GM23338 (cell line): ENCODE measurements at regions not wholly inside any gene's neighbourhood (a gene's known extent, or its start where the extent isn't known, plus 50 kb on each side); places are given as distances from the start of the nearest gene placed in this dataset.

Experiments
- ATAC-seq: fragments of 200-7000 bp; cut with Tn5 transposase; 3 replicates; pipeline ENCODE4 v1.9.1; 2020
- DNase-seq: peaks from one replicate; pipeline ENCODE4 v3.0.0-alpha.2; 2015; ENCODE audit warnings: low spot score
- H2AFZ ChIP-seq: fragments of 200-600 bp; sonication (generic); 2 replicates; pipeline ENCODE4 v1.8.0; 2016; ENCODE audit warnings: antibody characterized with exemption, mild to moderate bottlenecking, moderate library complexity
- H3F3A ChIP-seq: fragments of 200-600 bp; sonication (generic); replicated peaks from 2 replicates; pipeline ENCODE4 v1.8.0; 2017; ENCODE audit warnings: antibody characterized with exemption, mixed run types, low read depth
- H3K27ac ChIP-seq: fragments of 200-600 bp; sonication (generic); 2 replicates; pipeline ENCODE4 v1.6.1; 2016; ENCODE audit warnings: low read depth
- H3K27me3 ChIP-seq: fragments of 200-600 bp; sonication (generic); 2 replicates; pipeline ENCODE4 v1.8.0; 2016; ENCODE audit warnings: mild to moderate bottlenecking, mixed run types, moderate library complexity; ENCODE audit not compliant: insufficient read depth
- H3K36me3 ChIP-seq: fragments of 200-600 bp; sonication (generic); 2 replicates; pipeline ENCODE4 v1.8.0; 2016; ENCODE audit warnings: mild to moderate bottlenecking; ENCODE audit not compliant: insufficient read depth
- H3K4me1 ChIP-seq: fragments of 200-600 bp; sonication (generic); 2 replicates; pipeline ENCODE4 v1.8.0; 2016; ENCODE audit warnings: mild to moderate bottlenecking, moderate library complexity; ENCODE audit not compliant: insufficient read depth
- H3K4me2 ChIP-seq: fragments of 200-600 bp; sonication (generic); 2 replicates; pipeline ENCODE4 v1.7.1; 2017; ENCODE audit warnings: mixed run types
- H3K4me3 ChIP-seq: fragments of 200-600 bp; sonication (generic); 2 replicates; pipeline ENCODE4 v1.6.1; 2016; ENCODE audit warnings: mixed run types
- H3K79me2 ChIP-seq: fragments of 200-600 bp; sonication (generic); replicated peaks from 2 replicates; pipeline ENCODE4 v1.8.0; 2017; ENCODE audit warnings: mild to moderate bottlenecking; ENCODE audit not compliant: insufficient read depth
- H3K9me2 ChIP-seq: fragments of 200-600 bp; sonication (generic); 2 replicates; pipeline ENCODE4 v1.8.0; 2017; ENCODE audit not compliant: insufficient read depth
- H4K20me1 ChIP-seq: fragments of 200-600 bp; sonication (generic); replicated peaks from 2 replicates; pipeline ENCODE4 v1.8.0; 2017; ENCODE audit warnings: mild to moderate bottlenecking; ENCODE audit not compliant: insufficient read depth
- H3K27ac Mint-ChIP-seq: 2 replicates; pipeline ENCODE4 v1.8.0; 2020; ENCODE audit warnings: inconsistent platforms, mild to moderate bottlenecking, moderate library complexity, mixed read lengths
- H3K27me3 Mint-ChIP-seq: 3 replicates; pipeline ENCODE4 v1.8.0; 2022; ENCODE audit warnings: low read depth, mild to moderate bottlenecking, moderate library complexity, mixed read lengths, inconsistent platforms; ENCODE audit not compliant: insufficient read depth, poor library complexity
- H3K36me3 Mint-ChIP-seq: 3 replicates; pipeline ENCODE4 v1.8.0; 2021; ENCODE audit warnings: low read depth, mild to moderate bottlenecking, inconsistent platforms, moderate library complexity, mixed read lengths
- H3K4me1 Mint-ChIP-seq: 3 replicates; pipeline ENCODE4 v1.8.0; 2020; ENCODE audit warnings: mild to moderate bottlenecking, inconsistent platforms, mixed read lengths
- H3K4me3 Mint-ChIP-seq: 3 replicates; pipeline ENCODE4 v1.8.0; 2021; ENCODE audit warnings: moderate library complexity, mild to moderate bottlenecking, inconsistent platforms, mixed read lengths
- H3K9me3 Mint-ChIP-seq: 3 replicates; pipeline ENCODE4 v1.8.0; 2020; ENCODE audit warnings: moderate library complexity, mild to moderate bottlenecking, inconsistent platforms, mixed read lengths
- EZH2 ChIP-seq: fragments of 200-600 bp; sonication (generic); IDR thresholded peaks from one replicate; pipeline ENCODE4 v1.8.0; 2017; ENCODE audit warnings: antibody characterized with exemption, mild to moderate bottlenecking, low read depth; ENCODE audit not compliant: unreplicated experiment
- POLR2AphosphoS5 ChIP-seq: IDR thresholded peaks from 2 replicates; pipeline ENCODE4 v1.6.1; 2016; ENCODE audit warnings: antibody characterized with exemption, low read depth
- ZNF114 ChIP-seq: fragments of 250-450 bp; sonication (Bioruptor Pico); IDR thresholded peaks from 2 replicates; pipeline ENCODE4 v1.5.0; 2020; ENCODE audit warnings: mild to moderate bottlenecking, moderate library complexity
- TF ChIP-seq, protein P1 (sequence below): fragments of 250-450 bp; sonication (Bioruptor Pico); IDR thresholded peaks from 2 replicates; pipeline ENCODE4 v1.5.0; 2020; ENCODE audit warnings: mild to moderate bottlenecking, moderate library complexity
- TF ChIP-seq, protein P2 (sequence below): IDR thresholded peaks from one replicate; pipeline ENCODE4 v1.6.1; 2018; ENCODE audit warnings: antibody characterized with exemption; ENCODE audit not compliant: unreplicated experiment
- TF ChIP-seq, protein P3 (sequence below), 2 experiments: fragments of 200-600 bp in 1 of 2; sonication (generic) in 1 of 2; conservative IDR thresholded peaks; 2 replicates each; pipeline versions ENCODE4 v1.5.1 to v1.6.1; 2016 to 2017; ENCODE audit warnings: antibody characterized with exemption in 2 of 2, low read depth in 2 of 2, mild to moderate bottlenecking in 2 of 2, moderate library complexity in 1 of 2

GRCh38 chr11:133653336-133653735, 121.0 kb upstream of the OPCML start (continued):
- TF ChIP-seq, protein P1, sequence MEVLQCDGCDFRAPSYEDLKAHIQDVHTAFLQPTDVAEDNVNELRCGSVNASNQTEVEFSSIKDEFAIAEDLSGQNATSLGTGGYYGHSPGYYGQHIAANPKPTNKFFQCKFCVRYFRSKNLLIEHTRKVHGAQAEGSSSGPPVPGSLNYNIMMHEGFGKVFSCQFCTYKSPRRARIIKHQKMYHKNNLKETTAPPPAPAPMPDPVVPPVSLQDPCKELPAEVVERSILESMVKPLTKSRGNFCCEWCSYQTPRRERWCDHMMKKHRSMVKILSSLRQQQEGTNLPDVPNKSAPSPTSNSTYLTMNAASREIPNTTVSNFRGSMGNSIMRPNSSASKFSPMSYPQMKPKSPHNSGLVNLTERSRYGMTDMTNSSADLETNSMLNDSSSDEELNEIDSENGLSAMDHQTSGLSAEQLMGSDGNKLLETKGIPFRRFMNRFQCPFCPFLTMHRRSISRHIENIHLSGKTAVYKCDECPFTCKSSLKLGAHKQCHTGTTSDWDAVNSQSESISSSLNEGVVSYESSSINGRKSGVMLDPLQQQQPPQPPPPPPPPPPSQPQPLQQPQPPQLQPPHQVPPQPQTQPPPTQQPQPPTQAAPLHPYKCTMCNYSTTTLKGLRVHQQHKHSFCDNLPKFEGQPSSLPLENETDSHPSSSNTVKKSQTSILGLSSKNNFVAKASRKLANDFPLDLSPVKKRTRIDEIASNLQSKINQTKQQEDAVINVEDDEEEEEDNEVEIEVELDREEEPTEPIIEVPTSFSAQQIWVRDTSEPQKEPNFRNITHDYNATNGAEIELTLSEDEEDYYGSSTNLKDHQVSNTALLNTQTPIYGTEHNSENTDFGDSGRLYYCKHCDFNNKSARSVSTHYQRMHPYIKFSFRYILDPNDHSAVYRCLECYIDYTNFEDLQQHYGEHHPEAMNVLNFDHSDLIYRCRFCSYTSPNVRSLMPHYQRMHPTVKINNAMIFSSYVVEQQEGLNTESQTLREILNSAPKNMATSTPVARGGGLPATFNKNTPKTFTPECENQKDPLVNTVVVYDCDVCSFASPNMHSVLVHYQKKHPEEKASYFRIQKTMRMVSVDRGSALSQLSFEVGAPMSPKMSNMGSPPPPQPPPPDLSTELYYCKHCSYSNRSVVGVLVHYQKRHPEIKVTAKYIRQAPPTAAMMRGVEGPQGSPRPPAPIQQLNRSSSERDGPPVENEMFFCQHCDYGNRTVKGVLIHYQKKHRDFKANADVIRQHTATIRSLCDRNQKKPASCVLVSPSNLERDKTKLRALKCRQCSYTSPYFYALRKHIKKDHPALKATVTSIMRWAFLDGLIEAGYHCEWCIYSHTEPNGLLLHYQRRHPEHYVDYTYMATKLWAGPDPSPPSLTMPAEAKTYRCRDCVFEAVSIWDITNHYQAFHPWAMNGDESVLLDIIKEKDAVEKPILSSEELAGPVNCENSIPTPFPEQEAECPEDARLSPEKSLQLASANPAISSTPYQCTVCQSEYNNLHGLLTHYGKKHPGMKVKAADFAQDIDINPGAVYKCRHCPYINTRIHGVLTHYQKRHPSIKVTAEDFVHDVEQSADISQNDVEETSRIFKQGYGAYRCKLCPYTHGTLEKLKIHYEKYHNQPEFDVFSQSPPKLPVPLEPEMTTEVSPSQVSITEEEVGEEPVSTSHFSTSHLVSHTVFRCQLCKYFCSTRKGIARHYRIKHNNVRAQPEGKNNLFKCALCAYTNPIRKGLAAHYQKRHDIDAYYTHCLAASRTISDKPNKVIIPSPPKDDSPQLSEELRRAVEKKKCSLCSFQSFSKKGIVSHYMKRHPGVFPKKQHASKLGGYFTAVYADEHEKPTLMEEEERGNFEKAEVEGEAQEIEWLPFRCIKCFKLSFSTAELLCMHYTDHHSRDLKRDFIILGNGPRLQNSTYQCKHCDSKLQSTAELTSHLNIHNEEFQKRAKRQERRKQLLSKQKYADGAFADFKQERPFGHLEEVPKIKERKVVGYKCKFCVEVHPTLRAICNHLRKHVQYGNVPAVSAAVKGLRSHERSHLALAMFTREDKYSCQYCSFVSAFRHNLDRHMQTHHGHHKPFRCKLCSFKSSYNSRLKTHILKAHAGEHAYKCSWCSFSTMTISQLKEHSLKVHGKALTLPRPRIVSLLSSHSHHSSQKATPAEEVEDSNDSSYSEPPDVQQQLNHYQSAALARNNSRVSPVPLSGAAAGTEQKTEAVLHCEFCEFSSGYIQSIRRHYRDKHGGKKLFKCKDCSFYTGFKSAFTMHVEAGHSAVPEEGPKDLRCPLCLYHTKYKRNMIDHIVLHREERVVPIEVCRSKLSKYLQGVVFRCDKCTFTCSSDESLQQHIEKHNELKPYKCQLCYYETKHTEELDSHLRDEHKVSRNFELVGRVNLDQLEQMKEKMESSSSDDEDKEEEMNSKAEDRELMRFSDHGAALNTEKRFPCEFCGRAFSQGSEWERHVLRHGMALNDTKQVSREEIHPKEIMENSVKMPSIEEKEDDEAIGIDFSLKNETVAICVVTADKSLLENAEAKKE (CRISPR knock-in tag) = no peak
- TF ChIP-seq, protein P2, sequence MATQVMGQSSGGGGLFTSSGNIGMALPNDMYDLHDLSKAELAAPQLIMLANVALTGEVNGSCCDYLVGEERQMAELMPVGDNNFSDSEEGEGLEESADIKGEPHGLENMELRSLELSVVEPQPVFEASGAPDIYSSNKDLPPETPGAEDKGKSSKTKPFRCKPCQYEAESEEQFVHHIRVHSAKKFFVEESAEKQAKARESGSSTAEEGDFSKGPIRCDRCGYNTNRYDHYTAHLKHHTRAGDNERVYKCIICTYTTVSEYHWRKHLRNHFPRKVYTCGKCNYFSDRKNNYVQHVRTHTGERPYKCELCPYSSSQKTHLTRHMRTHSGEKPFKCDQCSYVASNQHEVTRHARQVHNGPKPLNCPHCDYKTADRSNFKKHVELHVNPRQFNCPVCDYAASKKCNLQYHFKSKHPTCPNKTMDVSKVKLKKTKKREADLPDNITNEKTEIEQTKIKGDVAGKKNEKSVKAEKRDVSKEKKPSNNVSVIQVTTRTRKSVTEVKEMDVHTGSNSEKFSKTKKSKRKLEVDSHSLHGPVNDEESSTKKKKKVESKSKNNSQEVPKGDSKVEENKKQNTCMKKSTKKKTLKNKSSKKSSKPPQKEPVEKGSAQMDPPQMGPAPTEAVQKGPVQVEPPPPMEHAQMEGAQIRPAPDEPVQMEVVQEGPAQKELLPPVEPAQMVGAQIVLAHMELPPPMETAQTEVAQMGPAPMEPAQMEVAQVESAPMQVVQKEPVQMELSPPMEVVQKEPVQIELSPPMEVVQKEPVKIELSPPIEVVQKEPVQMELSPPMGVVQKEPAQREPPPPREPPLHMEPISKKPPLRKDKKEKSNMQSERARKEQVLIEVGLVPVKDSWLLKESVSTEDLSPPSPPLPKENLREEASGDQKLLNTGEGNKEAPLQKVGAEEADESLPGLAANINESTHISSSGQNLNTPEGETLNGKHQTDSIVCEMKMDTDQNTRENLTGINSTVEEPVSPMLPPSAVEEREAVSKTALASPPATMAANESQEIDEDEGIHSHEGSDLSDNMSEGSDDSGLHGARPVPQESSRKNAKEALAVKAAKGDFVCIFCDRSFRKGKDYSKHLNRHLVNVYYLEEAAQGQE = no peak

- H3K27me3 Mint-ChIP-seq = peaks cover 4% of the 10 kb centered on the region
- Histone ChIP-seq H3K27ac (no peak overlapping the region), H3F3A (no peaks in the 10 kb centered on the region), H3K4me2 (no peak overlapping the region), H3K4me1 (no peaks in the 10 kb centered on the region), H3K79me2 (no peaks in the 10 kb centered on the region), H4K20me1 (no peaks in the 10 kb centered on the region), H3K9me2 (no peaks in the 10 kb centered on the region), H2AFZ (no peak overlapping the region), H3K27me3 (no peaks in the 10 kb centered on the region), H3K36me3 (no peaks in the 10 kb centered on the region), H3K4me3 (no peak overlapping the region)
- H3K4me3 Mint-ChIP-seq = no peak overlapping the region
- no peak overlapping the region for H3K27ac Mint-ChIP-seq
- DNase-seq = no peak
- peaks cover 20% of the 10 kb centered on the region for H3K4me1 Mint-ChIP-seq
- no peaks in the 10 kb centered on the region for H3K9me3 Mint-ChIP-seq
- no peaks in the 10 kb centered on the region for H3K36me3 Mint-ChIP-seq
- ATAC-seq = no peak
- TF ChIP-seq, protein P3, sequence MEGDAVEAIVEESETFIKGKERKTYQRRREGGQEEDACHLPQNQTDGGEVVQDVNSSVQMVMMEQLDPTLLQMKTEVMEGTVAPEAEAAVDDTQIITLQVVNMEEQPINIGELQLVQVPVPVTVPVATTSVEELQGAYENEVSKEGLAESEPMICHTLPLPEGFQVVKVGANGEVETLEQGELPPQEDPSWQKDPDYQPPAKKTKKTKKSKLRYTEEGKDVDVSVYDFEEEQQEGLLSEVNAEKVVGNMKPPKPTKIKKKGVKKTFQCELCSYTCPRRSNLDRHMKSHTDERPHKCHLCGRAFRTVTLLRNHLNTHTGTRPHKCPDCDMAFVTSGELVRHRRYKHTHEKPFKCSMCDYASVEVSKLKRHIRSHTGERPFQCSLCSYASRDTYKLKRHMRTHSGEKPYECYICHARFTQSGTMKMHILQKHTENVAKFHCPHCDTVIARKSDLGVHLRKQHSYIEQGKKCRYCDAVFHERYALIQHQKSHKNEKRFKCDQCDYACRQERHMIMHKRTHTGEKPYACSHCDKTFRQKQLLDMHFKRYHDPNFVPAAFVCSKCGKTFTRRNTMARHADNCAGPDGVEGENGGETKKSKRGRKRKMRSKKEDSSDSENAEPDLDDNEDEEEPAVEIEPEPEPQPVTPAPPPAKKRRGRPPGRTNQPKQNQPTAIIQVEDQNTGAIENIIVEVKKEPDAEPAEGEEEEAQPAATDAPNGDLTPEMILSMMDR (conservative IDR thresholded peaks at IDR 0.05; ENCODE audit: low read depth in 2 of 2) = no peak
- no peak for TF ChIP-seq EZH2
- TF ChIP-seq ZNF114 (CRISPR knock-in tag) = no peak
- no peak for TF ChIP-seq POLR2AphosphoS5
Observed at GRCh38 chr11:133650082-133650481, 117.8 kb upstream of the OPCML start.
